Heart left ventricle (tissue), 16 donors: ENCODE measurements at regions not wholly inside any gene's neighbourhood (a gene's known extent, or its start where the extent isn't known, plus 50 kb on each side); places are given as distances from the start of the nearest gene placed in this dataset.

Experiments used
- ATAC-seq, 4 donors: fragments of 200-7000 bp; cut with Tn5 transposase; one replicate each; pipeline ENCODE4 v1.9.1; 2020 to 2022; ENCODE audit warnings: moderate library complexity in 4 of 4, mild to moderate bottlenecking in 3 of 4, moderate number of reproducible peaks in 1 of 4
- DNase-seq, 5 donors: peaks; one replicate each; pipeline ENCODE4 v3.0.0-alpha.2; 2020
- H3K27ac ChIP-seq, 12 donors: fragments of 200-600 bp; sonication (generic) in 4 of 12; one replicate each; pipeline versions ENCODE4 v1.5.0 to v1.8.0; 2016 to 2022; ENCODE audit warnings: mild to moderate bottlenecking in 2 of 12
- H3K27me3 ChIP-seq, 9 donors: fragments of 200-600 bp; sonication (generic) in 2 of 9; one replicate each; pipeline versions ENCODE4 v1.5.1 to v1.8.0; 2016 to 2022; ENCODE audit warnings: mild to moderate bottlenecking in 3 of 9
- H3K36me3 ChIP-seq, 9 donors: fragments of 200-600 bp; sonication (generic) in 2 of 9; one replicate each; pipeline versions ENCODE4 v1.5.0 to v1.8.0; 2018 to 2022; ENCODE audit warnings: mild to moderate bottlenecking in 2 of 9
- H3K4me1 ChIP-seq, 12 donors: fragments of 200-600 bp; sonication (generic) in 4 of 12; one replicate each; pipeline versions ENCODE4 v1.5.0 to v1.8.0; 2016 to 2022; ENCODE audit warnings: mild to moderate bottlenecking in 3 of 12
- H3K4me3 ChIP-seq, 12 donors: fragments of 200-600 bp; sonication (generic) in 4 of 12; one replicate each; pipeline versions ENCODE4 v1.5.0 to v1.8.0; 2017 to 2022; ENCODE audit warnings: mild to moderate bottlenecking in 9 of 12, moderate library complexity in 4 of 12
- H3K9me3 ChIP-seq, 12 donors: fragments of 200-600 bp; sonication (generic) in 4 of 12; one replicate each; pipeline versions ENCODE4 v1.5.0 to v1.8.0; 2016 to 2022; ENCODE audit warnings: mild to moderate bottlenecking in 1 of 12
- CTCF ChIP-seq, 12 donors: fragments of 200-600 bp; sonication (generic) in 4 of 12; IDR thresholded peaks; one replicate each; pipeline versions ENCODE4 v1.5.0 to v1.8.0; 2018 to 2022; ENCODE audit warnings: antibody characterized with exemption in 12 of 12, mild to moderate bottlenecking in 5 of 12
- POLR2A ChIP-seq, 2 donors: fragments of 450-650 bp; IDR thresholded peaks; one replicate each; pipeline ENCODE4 v1.6.1; 2017; ENCODE audit warnings: antibody characterized with exemption in 2 of 2, mild to moderate bottlenecking in 2 of 2, moderate library complexity in 2 of 2
- WGBS, 4 donors: extraction: QIAGEN DNeasy Blood & Tissue Kit in 2 of 4; methylation state at CpG; one replicate each; pipeline versions ENCODE4 v1.1.5 to v1.1.7; 2013 to 2018; 5-methylcytosine and 5-hydroxymethylcytosine counted together
- intact Hi-C, 10 donors: fragments of 100-400 bp; cut with DNase I; formaldehyde crosslinking; loops; one replicate each; pipeline versions ENCODE4 v1.11.1 to v1.14.2; 2022
- donor health status: ischemic (EF 13 %, LVEDD 7.1; RV severe dilation, severe dysfunction).
- donor health status: healthy with polysubstance abuse.
- donor health status: DM: no; HTN: yes; CAD: no.
- donor health status: DM: no; HTN: no; CAD: no.
- donor health status: ischemic (EF 25% LVEDD 6.9; RV normal size, moderate dysfunction).
- donor health status: ischemic (EF 25% LVEDD 5.7; RV mildly dilated, moderate dysfunction).
- donor health status: healthy.
- donor health status: DM: yes; HTN: yes; CAD: no.
- donor health status: ischemic (EF 35%, LVEDD 5.7; RV mildly dilated, moderate dysfunction).
- donor health status: nonischemic (EF 11% LVEDD 7.7; RV severe dilation, severe dysfunction).
- donor health status: DM: yes; HTN: yes; CAD: no.
- donor health status: PGD.
- donor health status: ischemic (EF 29% LVEDD 5.4; RV normal size, mild dysfunction).
- donor health status: nonischemic (EF 23%, LVEDD 6.1; RV moderate dilation, normal function).

GRCh38 chr2:144984038-144984437 is 464.1 kb upstream of the ZEB2 start:
- no peak for DNase-seq
- H3K4me3 ChIP-seq: no peak overlapping the region
- no peak for ATAC-seq
- no peak overlapping the region for H3K27ac ChIP-seq
- 70 to 79% (median 75%) methylated on average over 1 of the region's 1 CpG for WGBS, 4 donors
- H3K9me3 ChIP-seq: peaks cover 0 to 26% (median 11%) of the 10 kb centered on the region in 12 donors
- H3K36me3 ChIP-seq: no peaks in the 10 kb centered on the region
- no peaks in the 10 kb centered on the region for H3K27me3 ChIP-seq
- intact Hi-C loops: no loop called here
- H3K4me1 ChIP-seq: no peaks in the 10 kb centered on the region
- no peak for TF ChIP-seq POLR2A (IDR thresholded peaks at IDR 0.05)
- TF ChIP-seq CTCF (IDR thresholded peaks at IDR 0.05): no peak

GRCh38 chr2:144983107-144983506 is 463.2 kb upstream of the ZEB2 start:
- no peaks in the 10 kb centered on the region for H3K27me3 ChIP-seq
- intact Hi-C loops: no loop called here
- TF ChIP-seq CTCF (IDR thresholded peaks at IDR 0.05): no peak
- TF ChIP-seq POLR2A (IDR thresholded peaks at IDR 0.05): no peak

GRCh38 chr2:144982481-144982880 is 462.6 kb upstream of the ZEB2 start:
- Histone ChIP-seq H3K4me1 (no peaks in the 10 kb centered on the region), H3K27me3 (no peaks in the 10 kb centered on the region), H3K9me3 (peaks cover 0 to 26% (median 11%) of the 10 kb centered on the region in 12 donors), H3K27ac (no peak overlapping the region), H3K36me3 (no peaks in the 10 kb centered on the region), H3K4me3 (no peak overlapping the region)
- WGBS, 4 donors: 90 to 94% (median 92%) methylated on average over 2 of the region's 2 CpGs
- TF ChIP-seq CTCF (IDR thresholded peaks at IDR 0.05): no peak
- TF ChIP-seq POLR2A (IDR thresholded peaks at IDR 0.05): no peak
- ATAC-seq (no peak), DNase-seq (no peak)
- intact Hi-C loops: no loop called here

More at GRCh38 chr2:144983107-144983506, 463.2 kb upstream of the ZEB2 start:
- ATAC-seq (no peak), DNase-seq (no peak)
- no peak overlapping the region for H3K4me3 ChIP-seq
- H3K9me3 ChIP-seq: peaks cover 0 to 26% (median 11%) of the 10 kb centered on the region in 12 donors
- 86 to 92% (median 88%) methylated on average over 2 of the region's 2 CpGs for WGBS, 4 donors
- no peaks in the 10 kb centered on the region for H3K4me1 ChIP-seq
- H3K27ac ChIP-seq: no peak overlapping the region
- H3K36me3 ChIP-seq: no peaks in the 10 kb centered on the region

GRCh38 chr2:144975881-144976280 is 456.0 kb upstream of the ZEB2 start:
- DNase-seq: no peak
- H3K4me1 ChIP-seq: no peaks in the 10 kb centered on the region
- H3K36me3 ChIP-seq: no peaks in the 10 kb centered on the region
- ATAC-seq: no peak
- TF ChIP-seq POLR2A (IDR thresholded peaks at IDR 0.05) (no peak), CTCF (IDR thresholded peaks at IDR 0.05) (no peak)
- no peak overlapping the region for H3K4me3 ChIP-seq
- H3K27me3 ChIP-seq: no peaks in the 10 kb centered on the region
- H3K9me3 ChIP-seq: peaks cover 0 to 6% (median 0%) of the 10 kb centered on the region in 12 donors
- H3K27ac ChIP-seq: no peak overlapping the region
- 75 to 88% (median 85%) methylated on average over 3 of the region's 3 CpGs for WGBS, 4 donors
- intact Hi-C loops: no loop called here
